ENCODE measurements at regions not wholly inside any gene's neighbourhood (a gene's known extent, or its start where the extent isn't known, plus 50 kb on each side); places are given as distances from the start of the nearest gene placed in this dataset.
"Not testable (repeated sequence)": the region's sequence is repeated elsewhere in the genome, so short reads cannot be mapped to it uniquely, and the experiment has no call there.

DNA sequence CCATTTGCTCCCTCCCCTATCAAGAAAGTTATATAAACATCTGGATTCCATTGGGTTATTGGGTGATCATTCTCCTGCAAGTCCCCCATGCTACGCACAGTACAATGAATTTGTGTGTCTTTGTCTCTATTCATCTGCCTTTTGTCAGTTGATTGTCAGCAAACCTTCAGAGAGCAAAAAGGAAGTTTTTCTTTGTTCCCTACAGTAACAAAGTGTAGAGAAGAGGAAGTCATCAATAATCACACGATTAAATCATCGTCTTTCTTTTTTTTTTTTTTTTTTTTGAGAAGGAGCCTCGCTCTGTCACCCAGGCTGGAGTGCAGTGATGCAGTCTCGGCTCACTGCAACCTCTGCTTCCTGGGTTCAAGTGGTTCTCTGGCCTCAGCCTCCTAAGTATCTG is 239.2 kb downstream of the FAM43A start:
- not testable (repeated sequence) for DNase-seq (ENCODE audit: low read depth)

DNA sequence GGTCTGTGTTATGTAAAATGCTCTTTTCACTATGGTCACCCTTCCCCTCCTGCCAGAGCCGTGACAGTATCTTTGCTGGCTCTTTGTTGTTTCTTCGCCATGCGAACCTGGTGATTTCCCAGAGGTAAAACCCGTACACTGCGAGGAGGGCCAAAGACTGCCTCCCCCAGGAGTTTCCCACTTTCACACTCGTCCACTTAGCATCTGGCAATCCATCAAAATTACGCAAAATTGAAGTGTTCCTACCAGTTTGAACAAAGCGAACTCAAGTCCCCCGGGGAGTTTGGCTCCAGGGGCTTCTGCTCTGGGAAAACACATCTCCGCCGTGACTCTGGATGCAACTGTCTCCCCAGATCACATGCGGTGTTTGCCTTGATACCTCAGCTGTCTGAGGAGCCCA is 239.9 kb downstream of the FAM43A start:
- DNase-seq (ENCODE audit: low read depth): no peak

DNA sequence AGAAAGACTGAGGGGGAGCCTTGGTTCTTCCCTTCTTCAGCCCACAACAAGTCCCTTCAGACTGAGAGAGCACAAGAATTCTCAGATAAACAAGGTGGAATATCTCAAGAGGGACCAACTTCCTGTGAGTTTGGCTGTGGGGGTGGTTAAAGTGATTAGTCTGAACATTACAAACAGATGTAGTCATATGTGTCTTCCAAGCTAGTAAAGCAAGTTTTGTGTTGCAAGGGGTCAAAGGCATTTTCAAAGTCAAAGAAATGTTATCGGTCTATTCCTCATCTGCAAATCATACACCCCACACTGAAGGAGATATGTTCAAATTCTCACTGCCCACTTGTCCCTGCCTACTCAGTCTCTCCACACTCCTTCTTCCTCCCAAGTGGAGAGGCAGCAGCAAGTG is 242.5 kb downstream of the FAM43A start:
- DNase-seq (ENCODE audit: low read depth): no peak

DNA sequence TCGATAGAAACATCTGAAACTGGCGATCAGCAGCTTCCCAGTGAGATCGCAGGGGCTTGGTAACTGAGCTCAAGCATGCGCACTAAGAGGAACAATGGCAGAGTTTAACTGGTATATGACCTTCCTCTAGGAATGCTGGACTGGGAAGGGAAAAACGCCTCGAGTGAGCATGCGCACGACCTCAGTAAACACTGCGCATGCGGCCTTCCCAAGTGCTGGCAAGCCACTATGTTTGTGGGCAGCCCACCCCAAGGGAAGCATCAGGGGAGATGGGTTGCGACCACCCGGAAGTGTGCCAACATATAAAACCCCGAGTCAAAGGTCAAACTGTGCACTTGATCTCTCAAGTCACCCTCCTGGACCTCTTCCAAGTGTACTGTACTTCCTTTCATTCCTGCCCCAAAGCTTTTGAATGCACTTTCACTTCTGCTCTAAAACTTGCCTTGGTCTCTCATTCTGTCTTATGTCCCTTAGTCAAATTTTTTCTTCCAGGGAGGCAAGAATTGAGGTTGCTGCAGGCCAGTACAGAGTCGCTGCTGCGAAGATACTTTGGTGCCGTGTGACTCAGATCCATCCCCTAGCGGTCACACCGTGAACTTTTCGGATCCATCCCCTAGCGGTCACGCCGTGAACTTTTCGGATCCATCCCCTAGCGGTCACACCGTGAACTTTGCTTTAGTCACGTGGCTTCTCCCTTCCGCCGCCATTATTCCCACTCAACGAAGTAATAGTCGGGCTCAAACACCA is 243.3 kb downstream of the FAM43A start:
- no peak for DNase-seq (ENCODE audit: low read depth)

DNA sequence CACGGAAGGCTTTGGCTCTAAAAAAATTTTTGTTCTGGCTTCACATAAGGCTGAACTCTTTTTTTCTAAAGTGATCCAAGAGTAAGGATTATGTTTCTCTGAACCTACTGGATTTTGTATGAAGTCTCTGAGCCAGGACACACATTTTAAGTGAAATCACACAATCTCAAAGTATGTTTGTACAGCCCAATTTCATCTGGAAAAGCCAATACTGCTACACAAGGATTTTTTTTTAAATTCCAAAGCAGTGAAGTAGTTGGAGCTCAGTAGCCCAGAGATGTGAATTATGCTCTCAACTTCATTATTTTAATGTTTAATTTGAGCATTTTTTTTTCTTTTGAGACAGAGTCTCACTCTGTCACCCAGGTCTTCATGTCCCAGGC is 243.9 kb downstream of the FAM43A start:
- DNase-seq (ENCODE audit: low read depth): no peak

DNA sequence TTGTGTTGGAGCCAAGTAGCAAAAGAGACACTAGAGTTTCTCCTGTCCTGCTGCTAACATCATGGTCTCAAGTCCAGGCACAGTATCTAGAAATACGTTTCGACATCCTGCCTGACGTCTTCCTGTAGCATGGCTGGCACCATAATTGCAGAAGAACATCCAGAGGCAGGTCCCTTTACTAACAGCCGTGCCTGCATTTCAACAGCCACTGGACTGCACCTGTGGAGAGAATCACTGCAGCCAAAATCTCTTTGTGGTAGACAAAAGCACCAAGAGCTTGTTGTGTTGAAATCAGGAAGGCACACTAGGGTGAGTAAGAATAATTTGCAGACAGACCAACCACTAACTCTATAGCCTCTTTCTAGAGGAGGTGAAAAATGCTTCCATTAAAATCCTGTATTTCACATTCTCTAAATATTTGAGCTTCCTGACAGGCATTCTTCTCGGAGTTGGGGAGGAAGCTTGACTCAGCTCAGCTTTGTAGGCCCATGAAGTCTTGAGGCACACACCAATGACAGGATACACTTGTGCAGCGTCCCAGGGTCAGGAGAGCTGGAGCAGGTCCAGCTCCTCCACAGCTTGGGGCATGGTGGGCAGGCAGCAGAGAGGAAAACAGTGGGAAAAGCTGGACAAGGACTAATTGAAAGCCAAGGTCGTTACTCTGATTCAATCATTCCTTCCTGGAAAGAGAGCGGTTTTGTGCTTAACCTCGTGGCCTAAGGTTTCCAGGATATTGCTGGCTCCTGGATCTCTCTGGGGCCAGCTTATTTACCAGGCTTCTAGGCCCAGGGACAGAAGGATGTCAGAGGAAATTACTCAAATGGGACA is 244.9 kb downstream of the FAM43A start:
- peak; percentile 80 for DNase-seq (ENCODE audit: low read depth)

DNA sequence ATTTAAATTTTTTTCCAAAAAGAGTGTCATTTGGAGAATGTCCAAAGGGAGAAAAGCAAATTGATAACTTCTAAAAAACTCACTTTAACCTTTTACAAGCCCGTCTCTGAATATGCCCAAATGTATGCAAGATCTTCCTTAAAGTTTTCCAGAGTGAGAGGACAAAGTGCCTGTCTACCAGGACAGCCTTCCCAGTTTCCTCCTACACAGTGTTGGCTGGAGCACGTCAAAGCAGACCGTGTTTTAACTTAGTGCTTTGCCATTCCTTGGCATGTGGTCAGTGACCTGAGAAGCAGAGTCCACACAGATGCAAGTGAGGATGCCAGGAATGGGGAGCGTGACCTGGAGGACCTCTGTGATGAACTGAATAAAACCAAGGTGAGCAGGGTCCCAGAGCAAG is 245.7 kb downstream of the FAM43A start:
- DNase-seq (ENCODE audit: low read depth): no peak

DNA sequence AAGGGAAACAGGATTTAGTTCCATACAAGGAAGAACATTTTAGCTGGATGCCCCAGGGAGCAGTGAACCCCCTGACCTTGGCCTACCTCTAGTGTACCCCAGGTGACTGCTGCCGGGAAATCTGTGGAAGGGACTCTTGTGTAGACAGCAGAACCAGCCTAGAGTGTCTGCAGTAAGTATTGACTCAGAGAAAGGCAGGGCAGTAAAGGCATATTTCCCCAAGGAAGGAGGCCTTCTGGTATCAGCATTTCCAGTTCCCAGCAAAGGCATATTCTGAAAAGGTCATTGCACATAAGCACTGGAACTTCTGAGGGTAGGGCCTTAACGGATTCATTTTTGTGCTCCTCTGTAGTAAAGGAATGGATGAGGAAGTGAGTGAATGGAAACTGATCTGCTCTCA is 246.2 kb downstream of the FAM43A start:
- DNase-seq (ENCODE audit: low read depth): no peak

DNA sequence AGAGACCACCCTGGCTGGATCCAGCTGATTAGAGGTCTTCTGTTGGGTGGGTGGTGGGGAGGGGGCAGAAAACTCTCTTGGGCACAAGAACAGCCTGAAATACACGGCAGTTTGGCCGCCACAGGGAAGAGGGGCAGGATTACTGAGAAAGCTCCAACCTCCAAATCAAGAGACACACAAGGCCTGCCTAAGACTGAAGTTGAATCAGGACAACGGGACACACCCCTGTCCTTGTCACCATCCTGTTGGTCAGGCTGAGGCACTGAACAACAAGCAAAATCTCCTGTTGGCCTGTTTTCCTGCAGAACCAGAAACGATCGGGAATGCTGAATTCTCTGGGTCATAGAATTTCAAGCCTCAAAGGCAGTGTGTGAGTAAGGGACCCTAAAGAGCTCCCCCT is 247.8 kb downstream of the FAM43A start:
- DNase-seq (ENCODE audit: low read depth): no peak

DNA sequence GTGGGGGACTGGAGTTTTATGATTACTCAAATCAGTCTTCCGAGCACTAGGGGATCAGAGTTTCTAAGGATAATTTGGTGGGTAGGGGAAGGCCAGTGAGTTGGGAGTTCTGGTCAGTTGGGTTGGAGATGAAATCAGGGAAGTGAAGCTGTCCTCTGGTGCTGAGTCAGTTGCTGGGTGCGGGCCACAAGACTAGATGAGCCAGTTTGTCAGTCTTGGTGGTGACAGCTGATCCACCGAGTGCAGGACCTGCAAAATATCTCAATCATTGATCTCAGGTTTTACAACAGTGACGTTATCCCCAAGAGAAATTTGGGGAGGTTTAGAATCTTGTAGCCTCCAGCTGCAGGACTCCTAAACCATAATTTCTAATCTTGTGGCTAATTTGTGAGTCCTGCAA is 249.4 kb downstream of the FAM43A start:
- DNase-seq (ENCODE audit: low read depth): no peak

DNA sequence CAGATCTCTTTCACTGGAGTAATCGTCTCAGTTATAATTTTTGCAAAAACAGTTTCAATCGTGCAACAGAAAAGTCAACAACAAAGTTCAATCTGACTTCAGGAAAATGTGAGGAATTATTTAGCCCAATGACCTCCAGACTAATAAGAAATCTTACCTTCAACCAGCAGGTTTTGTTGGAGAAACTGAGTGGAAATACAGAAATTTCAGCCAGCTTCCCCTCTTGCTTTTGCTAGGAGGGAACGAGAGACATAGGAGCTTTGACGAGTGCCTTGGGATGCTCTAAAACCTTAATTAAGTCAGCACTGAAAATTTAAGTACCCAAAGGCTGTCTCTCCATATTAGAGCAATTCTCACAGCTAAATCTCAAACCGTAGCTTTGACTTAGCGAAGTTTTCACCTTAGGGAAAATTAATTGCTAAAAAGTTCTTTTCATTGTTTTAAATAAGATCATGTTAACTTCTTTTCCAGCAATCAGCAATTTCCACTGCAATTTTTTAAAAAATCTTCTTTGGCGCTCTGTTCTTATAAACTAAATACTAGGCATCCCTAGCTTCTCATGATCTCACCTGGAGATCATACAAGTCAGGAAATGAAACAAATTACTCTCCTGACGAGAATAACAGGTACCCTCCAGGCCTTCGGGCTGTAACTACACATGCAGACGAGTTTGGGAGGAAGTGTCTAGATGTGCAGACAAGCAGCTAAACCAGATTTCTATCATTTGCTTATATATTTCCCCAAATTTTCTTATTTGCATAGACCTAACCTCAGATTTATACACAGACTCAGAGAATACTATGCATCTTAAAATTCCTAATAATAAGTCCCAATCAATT is 250.2 kb downstream of the FAM43A start:
- no peak for DNase-seq (ENCODE audit: low read depth)

DNA sequence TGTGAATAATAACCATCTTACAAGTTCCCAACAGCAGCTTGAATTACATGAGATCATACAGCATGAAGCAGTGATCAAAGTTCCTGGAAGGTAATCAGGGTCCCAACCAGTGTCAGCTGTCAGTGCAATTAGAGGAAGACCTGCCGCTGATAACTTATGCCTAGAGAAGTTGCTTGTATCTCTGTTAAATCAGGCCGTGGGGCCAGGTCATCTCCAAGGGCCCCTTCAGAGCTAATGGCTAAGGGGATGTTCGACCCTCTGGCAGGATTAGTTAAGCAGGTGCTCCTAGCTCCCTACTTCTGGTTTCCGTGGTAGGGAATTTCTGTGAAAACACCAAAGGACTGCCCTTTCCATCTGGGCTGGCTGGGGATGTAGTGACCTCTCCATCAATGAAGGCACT is 251.0 kb downstream of the FAM43A start:
- DNase-seq (ENCODE audit: low read depth): no peak

DNA sequence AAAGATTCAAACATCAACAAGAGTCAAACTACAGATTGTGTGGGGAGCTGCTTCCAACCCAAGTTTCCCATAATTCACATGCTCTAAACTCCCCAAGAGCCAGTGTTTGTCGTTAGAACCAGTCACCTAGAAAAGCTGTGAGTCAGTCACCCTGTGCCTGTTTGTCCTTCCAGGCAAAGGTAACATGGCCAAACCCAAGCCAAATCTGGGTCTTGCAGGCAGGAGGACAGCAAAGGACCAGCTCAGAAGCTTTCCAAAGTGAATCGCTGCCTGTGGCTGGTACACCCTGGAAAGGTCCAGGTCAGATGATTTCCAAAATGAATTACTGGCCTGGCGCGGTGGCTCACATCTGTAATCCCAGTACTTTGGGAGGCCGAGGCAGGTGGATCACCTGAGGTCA is 251.5 kb downstream of the FAM43A start:
- no peak for DNase-seq (ENCODE audit: low read depth)

DNA sequence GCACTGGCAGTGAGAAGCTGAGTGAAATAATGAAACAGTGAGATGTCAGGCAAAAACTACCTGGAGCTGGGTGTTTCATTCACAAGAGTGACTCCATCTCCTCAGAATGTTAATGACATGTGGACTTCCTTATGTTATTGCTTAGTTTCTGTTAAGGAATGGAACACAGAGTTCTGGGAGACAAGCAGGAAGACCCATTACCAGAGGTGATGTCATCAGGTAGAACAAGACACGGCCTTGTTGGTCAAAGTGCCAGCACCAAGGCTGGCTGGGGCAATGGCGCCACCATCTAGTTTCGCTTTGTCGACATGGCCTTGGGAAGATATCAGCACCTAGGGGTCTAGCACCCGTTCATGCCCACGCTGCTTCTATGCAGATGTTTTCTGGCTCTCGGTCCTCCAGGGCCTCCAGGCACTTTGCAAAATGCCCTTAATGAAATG is 252.2 kb downstream of the FAM43A start:
- no peak for DNase-seq (ENCODE audit: low read depth)

DNA sequence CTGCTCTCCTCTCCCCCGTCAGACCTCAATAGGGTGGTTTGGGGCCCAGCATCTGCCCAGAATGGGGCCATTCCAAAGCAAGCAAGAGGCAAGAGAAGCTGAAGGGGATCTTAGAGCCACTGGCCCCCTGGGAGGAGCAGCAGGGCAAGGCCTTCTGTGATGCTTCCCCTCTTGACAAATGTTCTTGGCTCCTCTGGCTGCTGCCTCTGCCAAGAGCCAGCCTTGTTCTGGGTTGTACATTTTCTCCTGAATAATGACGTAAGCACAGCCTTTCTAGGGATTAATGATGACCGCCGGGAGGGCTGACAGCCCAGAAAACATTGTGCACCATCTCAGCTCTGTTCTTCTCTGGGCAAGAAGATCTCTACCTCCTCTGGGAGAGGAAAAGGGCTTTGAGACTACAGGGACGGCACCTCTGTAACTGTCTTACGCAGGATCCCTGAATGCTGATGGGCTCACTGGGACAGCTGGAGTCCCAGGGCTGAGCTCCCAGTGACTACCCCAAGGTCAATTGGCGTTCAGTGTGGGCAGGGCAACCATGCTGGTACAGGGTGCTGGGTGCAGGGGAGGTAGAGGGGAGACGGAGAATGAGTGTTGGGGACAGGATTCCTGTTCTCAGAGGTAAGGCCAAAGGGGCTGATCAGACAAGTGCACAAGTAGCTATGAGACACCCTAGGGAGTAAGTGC is 253.3 kb downstream of the FAM43A start:
- no peak for DNase-seq (ENCODE audit: low read depth)

DNA sequence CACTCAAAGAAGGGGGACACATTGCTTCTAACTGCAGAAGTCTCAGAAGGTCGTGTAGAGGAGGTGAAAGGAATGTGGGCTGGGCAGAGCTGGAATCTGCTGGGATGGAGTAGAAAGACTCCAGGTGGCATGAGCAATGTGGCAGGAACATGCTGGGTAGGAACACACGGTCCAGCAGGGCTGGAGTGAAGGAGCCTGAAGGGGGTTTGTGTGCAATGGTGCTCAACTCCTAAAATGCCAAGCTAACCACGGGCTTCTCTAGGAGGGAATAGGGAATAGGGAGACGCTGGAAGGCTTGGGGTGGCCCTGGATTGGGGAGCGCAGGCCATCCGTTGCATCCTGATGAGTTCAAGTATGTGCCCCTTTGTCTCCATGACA is 253.8 kb downstream of the FAM43A start:
- no peak for DNase-seq (ENCODE audit: low read depth)

DNA sequence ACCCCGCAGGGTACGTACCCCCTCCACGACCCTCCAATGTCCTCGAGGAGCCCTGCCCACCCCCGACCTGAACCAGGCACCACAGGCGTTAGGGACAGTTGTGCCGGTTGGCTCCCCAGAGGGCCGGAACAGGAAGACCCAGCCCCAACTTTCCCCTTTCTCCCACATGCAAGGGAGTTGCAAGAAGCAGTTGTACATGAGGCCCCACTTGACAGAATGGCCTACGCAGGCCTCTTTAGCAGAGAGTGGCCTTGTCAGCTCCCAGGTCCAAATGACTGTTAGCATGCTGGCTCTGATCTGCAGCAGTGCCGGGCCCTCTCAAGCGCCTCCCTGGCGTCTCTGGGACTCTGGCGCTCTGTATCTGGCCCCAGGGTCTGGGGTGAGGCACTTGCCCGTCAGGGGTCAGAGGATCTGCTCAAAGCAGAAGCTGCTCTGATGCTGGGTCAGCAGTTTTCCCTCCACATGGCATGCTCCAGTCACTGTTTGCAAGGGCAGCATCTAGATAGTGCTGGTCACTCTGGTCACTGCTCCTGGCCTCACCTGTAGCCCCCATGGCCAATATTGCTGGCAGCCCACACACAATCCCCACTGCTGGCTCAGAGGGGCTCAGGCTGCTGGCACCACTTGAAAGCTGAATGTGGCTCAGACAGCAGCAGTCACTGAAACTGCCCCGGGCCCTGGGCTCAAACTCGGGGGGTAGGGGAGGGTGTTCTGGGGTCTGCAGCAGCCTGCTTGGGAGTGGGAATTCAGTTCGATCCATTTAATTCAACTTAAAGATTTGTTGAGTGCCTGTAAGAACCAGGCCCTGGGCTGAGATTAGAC is 254.5 kb downstream of the FAM43A start:
- DNase-seq (ENCODE audit: low read depth): no peak

DNA sequence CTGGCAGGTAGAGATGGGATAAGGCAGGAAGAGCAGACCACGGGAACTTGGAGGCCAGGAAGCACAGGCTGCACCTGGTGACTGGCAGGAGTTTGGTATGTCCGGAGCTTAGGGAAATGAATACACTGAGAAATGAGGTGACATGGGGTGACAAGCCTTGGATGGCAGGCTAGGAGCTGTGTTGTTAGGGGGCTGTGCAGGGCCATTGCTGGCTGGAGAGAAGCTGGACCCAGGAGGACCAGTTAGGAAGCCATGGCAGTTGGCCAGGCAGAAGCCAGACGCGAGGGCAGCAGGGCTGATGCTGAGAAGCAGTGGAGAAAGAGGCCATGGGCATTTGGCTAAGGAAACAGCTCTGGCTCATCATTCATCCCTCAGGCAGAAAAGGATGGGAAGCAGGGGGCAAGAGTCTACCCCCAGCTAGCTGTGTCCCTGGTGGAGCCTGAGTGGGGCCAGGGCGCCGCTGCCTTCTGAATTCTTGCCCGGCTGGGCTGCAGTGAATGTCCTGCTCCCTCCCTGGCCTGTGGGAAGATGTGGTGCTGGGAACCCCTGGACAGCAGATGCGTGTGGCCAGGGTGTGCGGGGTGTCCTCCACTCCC is 255.8 kb downstream of the FAM43A start:
- DNase-seq (ENCODE audit: low read depth): no peak

DNA sequence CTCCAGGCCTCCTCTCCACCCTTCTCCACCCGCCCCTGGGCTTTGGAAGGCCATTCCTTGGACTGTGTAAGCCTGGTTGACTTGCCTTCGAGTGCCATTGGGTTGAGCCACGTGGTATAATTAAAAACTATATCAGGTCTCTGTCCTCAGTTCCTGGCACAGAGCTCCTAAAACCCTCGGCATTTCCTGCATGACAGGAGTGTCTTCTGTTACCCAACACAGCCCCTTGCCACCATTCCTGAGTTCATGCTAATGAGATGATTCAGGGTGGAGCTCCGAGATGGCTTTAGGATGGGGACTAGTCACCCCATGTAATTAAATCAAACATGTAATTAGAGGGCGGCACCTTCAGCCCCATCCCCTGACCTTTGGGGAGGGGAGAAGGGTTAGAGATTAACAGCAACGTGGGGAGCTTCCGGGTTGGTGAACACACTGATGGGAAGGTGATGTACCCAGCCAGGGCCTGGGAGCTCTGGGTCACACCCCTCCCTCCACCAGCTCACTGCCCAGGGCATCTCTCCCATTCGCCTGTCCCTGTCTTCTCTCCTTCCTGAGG is 256.4 kb downstream of the FAM43A start:
- DNase-seq (ENCODE audit: low read depth): no peak

DNA sequence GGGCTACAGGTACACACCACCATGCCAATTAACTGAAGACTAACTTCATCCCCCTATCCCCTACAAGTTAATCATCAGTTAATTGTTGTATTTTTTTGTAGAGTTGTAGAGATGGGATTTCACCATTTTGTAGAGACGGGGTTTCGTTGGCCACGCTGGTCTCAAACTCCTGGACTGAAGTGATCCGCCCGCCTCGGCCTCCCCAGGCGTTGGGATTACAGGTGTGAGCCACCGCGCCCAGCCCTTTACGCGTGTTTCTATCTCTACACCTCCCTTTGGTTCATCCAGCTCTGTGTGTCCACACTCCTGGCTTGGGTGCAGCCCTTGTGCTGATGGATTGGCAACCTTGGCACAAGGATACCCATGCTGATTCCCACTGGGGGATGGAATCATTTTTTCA is 258.8 kb downstream of the FAM43A start:
- no peak for DNase-seq (ENCODE audit: low read depth)

Measured in RPMI7951 (cell line).